Skin epidermis (tissue), 12 donors: ENCODE measurements at regions not wholly inside any gene's neighbourhood (a gene's known extent, or its start where the extent isn't known, plus 50 kb on each side); places are given as distances from the start of the nearest gene placed in this dataset.

ENCODE experiments used
- H3K27ac ChIP-seq, 21 experiments: fragments of 200-600 bp; sonication (generic) in 11 of 21; one replicate each; pipeline ENCODE4 v1.5.0; 2020; ENCODE audit warnings: mild to moderate bottlenecking in 3 of 21, inconsistent platforms in 2 of 21, moderate library complexity in 2 of 21
- H3K4me3 ChIP-seq, 7 experiments: fragments of 200-600 bp; sonication (generic) in 2 of 7; one replicate each; pipeline ENCODE4 v1.5.0; 2020; ENCODE audit warnings: inconsistent platforms in 2 of 7, mild to moderate bottlenecking in 2 of 7, moderate library complexity in 1 of 7

DNA sequence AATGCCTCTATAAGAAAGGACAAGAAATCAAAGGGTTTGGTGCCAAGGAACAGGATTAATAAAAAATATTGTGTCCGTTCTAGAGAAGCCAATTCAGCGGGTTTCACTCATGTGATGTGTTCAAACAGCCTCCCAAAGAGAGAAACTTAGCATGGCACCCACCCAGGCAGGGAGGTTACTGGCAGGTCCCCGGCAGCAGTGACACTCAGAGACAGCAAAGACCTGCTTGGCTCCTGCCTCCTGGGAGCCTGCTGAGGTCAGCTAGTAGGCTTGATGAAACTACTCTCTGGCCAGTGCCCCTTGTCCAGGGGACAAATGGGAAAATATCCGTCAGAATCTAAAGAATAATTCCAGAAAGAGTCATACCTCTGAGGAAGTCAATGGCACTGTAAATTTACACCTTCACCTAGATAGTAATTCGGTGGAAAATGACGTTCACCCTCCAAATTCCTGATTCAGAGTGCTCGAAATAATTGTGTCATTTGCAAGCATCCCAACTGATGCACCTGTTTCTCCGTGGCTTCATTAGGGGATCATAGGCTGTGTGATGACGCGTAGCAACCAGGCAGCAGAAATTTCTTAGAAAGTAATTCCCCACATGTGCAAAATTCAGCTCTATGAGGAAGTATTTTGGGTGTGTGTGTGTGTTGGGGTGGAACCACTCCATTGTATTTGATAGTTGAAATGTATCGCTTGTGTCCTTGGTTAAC is 481.5 kb upstream of the ZFHX3 start:
- no peak overlapping the region for H3K27ac ChIP-seq
- H3K4me3 ChIP-seq, result no peak overlapping the region

GRCh38 chr16:73527187-73527586 is 479.3 kb upstream of the ZFHX3 start:
- no peak overlapping the region for H3K27ac ChIP-seq

DNA sequence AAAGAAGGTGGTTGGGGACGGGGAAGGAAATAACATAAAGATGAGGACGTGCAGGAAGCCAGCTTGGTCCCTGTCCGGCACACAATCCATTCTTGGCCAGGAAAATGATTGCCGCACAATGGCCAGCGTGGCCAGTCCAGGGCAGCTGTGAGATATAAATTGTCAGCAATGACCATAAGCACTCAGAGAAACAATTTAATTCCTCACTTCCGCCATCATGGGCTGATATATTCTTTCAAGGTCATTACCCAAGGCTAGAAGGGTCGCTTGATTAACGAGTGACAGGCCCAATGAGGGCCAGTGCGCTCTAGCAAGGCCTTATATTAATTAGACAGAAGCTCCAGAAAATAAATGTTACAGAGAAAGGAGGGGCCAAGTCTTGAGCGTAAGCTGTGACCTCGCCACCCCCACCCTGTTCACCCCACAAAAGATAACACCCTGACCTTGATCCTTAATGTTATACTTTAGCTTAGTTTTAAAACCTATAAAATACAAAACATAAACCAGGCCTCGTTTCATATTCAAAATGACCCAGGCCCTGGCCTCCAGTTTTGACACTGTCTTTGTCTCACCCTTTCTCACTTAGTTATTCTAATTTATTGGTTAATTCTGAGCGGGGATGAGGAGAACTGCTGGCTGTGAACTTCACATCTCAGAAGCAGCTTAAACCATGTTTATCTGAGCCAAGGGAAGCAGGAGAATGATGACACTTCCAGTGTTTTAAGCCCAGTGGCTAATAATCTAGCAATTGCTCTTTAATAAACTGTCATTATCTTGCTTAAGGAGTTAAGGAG is 478.3 kb upstream of the ZFHX3 start:
- Histone ChIP-seq H3K4me3 (no peak overlapping the region), H3K27ac (no peak overlapping the region)

More at GRCh38 chr16:73527187-73527586, 479.3 kb upstream of the ZFHX3 start:
- no peak overlapping the region for H3K4me3 ChIP-seq

DNA sequence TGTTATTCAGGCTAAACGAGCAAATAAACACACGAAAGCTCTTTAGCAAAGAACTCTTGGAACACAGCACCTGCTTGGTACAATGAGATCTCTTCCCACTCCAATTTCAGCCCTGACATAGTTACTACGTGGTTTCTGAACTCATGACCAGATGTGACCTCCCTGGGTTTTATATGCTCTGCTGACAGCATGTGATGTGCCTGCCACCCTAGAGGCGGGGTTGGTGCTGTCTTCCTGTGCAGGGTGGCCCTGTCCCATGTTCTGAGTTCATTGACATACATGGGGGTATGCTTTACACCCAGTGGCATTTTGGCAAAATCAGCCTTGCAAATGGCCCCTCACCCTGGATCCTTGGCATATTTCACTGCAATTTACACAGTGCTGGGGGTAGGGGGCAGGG is 475.3 kb upstream of the ZFHX3 start:
- no peak overlapping the region for H3K27ac ChIP-seq
- no peak overlapping the region for H3K4me3 ChIP-seq

- no peak overlapping the region for H3K27ac ChIP-seq
- no peak overlapping the region for H3K4me3 ChIP-seq
Observed at GRCh38 chr16:73521499-73521898, 473.6 kb upstream of the ZFHX3 start.

DNA sequence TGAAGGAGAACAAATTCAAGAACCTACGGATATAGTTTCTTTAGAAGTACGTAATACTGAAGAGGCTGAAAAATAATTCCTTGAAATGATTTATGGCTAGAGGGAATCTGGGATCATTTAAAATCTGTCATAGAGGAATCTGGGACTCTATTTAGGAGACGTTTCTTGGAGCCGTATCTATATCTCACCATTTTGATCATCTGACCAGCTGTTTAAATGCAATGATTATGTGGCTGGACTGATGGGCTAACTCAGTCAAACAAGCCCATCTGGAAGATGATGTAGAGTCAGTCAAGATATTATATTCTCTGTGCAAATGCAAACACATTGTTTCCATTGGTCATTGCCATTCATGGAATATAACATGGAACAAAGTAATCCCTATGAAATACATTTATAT is 467.7 kb upstream of the ZFHX3 start:
- Histone ChIP-seq H3K27ac (no peak overlapping the region), H3K4me3 (no peak overlapping the region)

DNA sequence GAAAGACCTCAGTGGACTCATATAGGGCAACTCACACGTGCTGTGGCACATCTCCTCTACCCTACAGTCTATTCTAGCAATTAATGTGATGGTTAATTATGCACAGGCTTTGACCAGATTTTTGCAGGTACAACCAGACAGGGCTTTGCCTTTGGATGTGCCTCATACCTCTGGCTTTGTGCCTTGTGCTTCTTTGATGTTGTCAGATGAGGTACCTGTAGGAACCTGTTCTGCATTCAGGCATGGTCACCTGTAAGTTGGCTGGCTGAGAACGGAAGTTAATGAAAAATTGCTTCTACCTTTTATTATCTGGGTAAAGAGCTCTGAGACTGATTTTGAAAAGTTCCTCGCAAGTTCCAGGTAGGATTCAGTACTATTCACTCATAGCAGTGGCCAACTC is 462.9 kb upstream of the ZFHX3 start:
- Histone ChIP-seq H3K27ac (no peak overlapping the region), H3K4me3 (no peak overlapping the region)

DNA sequence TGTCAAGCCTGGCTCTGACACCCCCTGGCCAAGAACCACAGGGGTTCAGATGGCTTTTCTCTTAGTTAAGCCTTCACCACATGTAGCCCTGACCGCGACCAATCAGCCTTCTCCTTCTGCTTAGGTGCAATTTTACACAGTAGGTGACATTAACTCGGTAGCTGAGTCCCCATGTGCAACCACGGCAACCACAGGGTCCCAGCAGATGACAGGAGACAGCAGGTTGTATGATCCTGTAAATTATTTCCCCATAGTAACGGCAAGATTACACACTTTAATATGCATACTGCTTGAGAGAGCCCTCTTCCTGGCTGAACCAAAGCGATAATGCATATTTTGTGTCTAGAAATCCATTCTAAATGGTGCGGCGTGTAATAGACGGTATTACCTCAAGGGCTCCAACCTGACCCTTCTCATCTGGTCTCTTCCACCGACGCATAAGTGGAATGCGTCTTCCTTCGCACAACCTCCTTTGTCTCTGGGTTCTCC is 458.7 kb upstream of the ZFHX3 start:
- H3K4me3 ChIP-seq, result no peak overlapping the region
- H3K27ac ChIP-seq, result no peak overlapping the region

GRCh38 chr16:73505577-73505976 is 457.6 kb upstream of the ZFHX3 start:
- H3K27ac ChIP-seq, result no peak overlapping the region
- H3K4me3 ChIP-seq, result no peak overlapping the region

DNA sequence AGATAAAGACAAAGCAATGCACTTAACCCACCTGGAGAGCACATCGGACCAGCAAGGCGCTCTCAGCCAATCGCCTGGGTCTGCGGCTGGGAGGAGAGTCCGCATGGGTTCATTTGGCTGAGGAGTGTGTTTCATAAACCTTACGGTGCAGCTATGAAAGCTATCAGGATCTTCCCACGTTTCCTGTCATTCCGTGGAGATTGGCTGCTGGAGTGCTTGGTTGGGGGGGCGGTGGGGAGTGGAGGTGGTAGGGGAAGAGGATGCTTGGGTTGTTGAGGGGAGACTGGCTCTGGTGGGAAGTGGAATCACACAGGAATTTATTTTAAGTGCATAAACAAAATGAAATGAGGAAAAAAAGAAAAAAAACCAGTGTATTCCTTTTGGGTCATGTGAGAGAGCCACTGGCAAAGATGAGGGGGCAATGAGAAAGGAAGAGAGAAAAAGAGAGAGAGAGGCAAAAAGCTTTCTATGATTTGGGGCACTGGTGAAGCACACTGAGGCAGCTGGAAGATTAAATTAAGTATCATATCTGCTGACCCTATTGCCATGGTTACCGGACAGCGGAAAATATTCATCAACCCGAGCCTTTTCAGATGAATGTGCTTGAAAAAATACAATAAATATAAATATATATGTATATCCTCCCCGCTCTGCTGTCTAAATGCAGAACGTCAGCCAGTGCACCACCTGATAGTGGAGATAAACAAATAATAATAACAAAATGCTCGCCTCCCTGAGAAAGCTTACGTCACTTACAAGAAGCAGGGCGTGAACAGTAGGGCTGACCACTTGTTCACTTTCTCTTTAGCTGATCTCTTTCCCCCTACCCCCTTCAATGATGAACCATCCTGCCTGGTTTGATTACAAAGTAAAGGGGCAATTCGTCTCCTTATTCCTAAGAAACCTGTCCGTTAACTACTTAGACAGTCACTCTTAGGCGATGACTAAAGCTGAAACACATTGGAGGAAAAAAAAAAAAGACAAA is 457.0 kb upstream of the ZFHX3 start:
- H3K4me3 ChIP-seq, result no peak overlapping the region
- no peak overlapping the region for H3K27ac ChIP-seq

- Histone ChIP-seq H3K4me3 (no peak overlapping the region), H3K27ac (no peak overlapping the region)
Observed at GRCh38 chr16:73503093-73503492, 455.2 kb upstream of the ZFHX3 start.

DNA sequence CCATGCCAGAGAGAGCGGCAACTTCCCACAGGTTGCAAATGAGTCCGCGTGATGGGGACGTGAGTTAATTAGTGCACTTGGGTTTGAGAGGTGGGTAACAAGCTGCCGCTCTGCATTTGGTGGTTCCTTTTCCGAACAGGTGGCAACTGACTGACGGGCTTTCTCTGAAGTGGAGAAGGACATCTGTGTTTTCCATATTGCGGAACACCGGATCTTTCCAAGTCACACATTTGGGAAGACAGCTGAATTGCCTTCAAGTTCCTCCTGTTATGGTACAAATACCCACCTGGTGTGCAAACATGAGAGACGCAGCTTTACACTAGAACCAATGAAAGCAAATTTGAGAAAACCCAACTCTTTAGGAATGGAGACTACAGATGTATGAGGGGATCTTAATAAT is 451.3 kb upstream of the ZFHX3 start:
- H3K27ac ChIP-seq, result no peak overlapping the region
- no peak overlapping the region for H3K4me3 ChIP-seq

DNA sequence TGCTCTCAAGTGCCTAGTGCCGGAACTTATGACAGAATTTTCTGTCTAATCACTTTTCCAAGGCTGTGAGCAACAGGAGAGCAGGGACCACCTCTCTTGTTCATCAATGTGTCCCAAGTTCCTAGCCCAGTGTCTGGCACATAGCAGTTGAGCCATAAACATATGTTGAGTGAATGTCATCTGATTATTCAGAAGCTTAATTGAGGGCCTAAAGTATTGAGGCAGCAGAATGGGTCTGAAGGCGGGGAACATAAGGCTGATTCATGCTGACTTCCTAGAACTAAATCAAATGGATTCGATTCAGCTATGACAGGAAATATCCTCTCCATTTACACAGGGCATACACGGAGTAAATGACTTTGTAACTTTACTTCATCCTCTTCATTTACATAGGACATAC is 438.0 kb upstream of the ZFHX3 start:
- H3K27ac ChIP-seq, result no peak overlapping the region
- H3K4me3 ChIP-seq, result no peak overlapping the region

DNA sequence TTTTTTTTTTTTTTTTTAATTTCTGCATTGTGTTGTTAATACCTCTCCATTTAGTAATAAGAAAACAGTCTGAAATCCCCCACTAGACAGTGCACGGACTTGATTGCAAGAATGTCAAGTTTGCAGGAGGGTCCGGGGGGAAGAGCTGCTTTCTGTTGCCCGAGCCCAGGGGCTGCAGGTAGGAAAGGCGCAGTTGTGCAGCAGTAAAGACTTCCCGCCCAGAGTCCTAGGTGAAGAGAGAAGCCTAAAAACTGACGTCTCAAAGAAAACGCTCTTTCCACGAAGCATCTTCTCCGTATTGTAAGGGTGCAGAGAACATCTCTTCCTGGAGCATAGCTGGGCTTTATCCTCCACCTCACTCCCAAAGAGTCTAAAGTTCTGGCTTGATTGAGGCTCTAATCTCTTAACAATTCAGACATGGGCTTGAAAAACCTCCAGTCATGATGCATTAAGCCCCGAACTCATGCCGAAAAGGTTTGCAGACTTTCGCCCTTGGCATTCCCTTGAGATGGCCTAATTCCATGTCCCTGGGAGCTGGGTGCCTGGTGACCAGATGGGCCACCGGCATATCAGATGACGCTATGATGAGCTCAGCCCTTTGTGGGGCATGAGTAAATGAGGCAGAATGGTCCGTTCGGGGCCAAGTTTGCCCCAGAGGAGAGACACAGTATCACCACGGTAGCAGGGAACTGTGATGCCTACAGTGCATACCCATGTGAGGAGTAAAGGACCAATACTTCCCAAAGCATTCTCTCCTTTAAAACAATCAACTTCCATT is 436.2 kb upstream of the ZFHX3 start:
- Histone ChIP-seq H3K27ac (no peak overlapping the region), H3K4me3 (no peak overlapping the region)

GRCh38 chr16:73483076-73483791 is 435.3 kb upstream of the ZFHX3 start:
- Histone ChIP-seq H3K27ac (no peak overlapping the region), H3K4me3 (no peak overlapping the region)

- no peak overlapping the region for H3K27ac ChIP-seq
- H3K4me3 ChIP-seq, result no peak overlapping the region
Observed at GRCh38 chr16:73482310-73482709, 434.4 kb upstream of the ZFHX3 start.

- Histone ChIP-seq H3K27ac (no peak overlapping the region), H3K4me3 (no peak overlapping the region)
Observed at GRCh38 chr16:73480381-73480780, 432.5 kb upstream of the ZFHX3 start.

- Histone ChIP-seq H3K27ac (no peak overlapping the region), H3K4me3 (no peak overlapping the region)
Observed at GRCh38 chr16:73473713-73474112, 425.8 kb upstream of the ZFHX3 start.

- Histone ChIP-seq H3K4me3 (no peak overlapping the region), H3K27ac (no peak overlapping the region)
Observed at GRCh38 chr16:73464834-73465233, 416.9 kb upstream of the ZFHX3 start.
